ENCODE measurements at regions not wholly inside any gene's neighbourhood (a gene's known extent, or its start where the extent isn't known, plus 50 kb on each side); places are given as distances from the start of the nearest gene placed in this dataset.

- no peaks in the 10 kb centered on the region for H3K9me3 ChIP-seq
- no peaks in the 10 kb centered on the region for H3K36me3 ChIP-seq
- H3K27me3 ChIP-seq = no peaks in the 10 kb centered on the region
- no peak overlapping the region for H3K27ac ChIP-seq
- TF ChIP-seq CTCF (IDR thresholded peaks at IDR 0.05) = no peak
- peaks cover 0 to 16% of the 10 kb centered on the region in 2 donors for H3K4me1 ChIP-seq
- H3K4me3 ChIP-seq = no peak overlapping the region
- DNase-seq (ENCODE audit: low spot score) = no peak
Measured at GRCh38 chr9:106712279-106712678, 150.7 kb upstream of the ZNF462 start.

GRCh38 chr9:106713206-106713605 is 149.8 kb upstream of the ZNF462 start:
- no peak overlapping the region for H3K4me3 ChIP-seq
- TF ChIP-seq CTCF (IDR thresholded peaks at IDR 0.05) = no peak
- H3K4me1 ChIP-seq = peaks cover 0 to 16% of the 10 kb centered on the region in 2 donors
- no peak overlapping the region for H3K27ac ChIP-seq
- H3K9me3 ChIP-seq = no peaks in the 10 kb centered on the region
- no peaks in the 10 kb centered on the region for H3K27me3 ChIP-seq
- no peaks in the 10 kb centered on the region for H3K36me3 ChIP-seq
- DNase-seq (ENCODE audit: low spot score) = no peak

- Histone ChIP-seq H3K27ac (no peak overlapping the region), H3K4me1 (peaks cover 0 to 16% of the 10 kb centered on the region in 2 donors), H3K4me3 (no peak overlapping the region), H3K27me3 (no peaks in the 10 kb centered on the region), H3K9me3 (no peaks in the 10 kb centered on the region), H3K36me3 (no peaks in the 10 kb centered on the region)
- DNase-seq (ENCODE audit: low spot score) = no peak
- no peak for TF ChIP-seq CTCF (IDR thresholded peaks at IDR 0.05)
Measured at GRCh38 chr9:106716820-106717219, 146.1 kb upstream of the ZNF462 start.

GRCh38 chr9:106717686-106718085 is 145.3 kb upstream of the ZNF462 start:
- Histone ChIP-seq H3K4me3 (no peak overlapping the region), H3K9me3 (no peaks in the 10 kb centered on the region), H3K27ac (no peak overlapping the region), H3K27me3 (no peaks in the 10 kb centered on the region), H3K36me3 (no peaks in the 10 kb centered on the region), H3K4me1 (peaks cover 0 to 16% of the 10 kb centered on the region in 2 donors)
- DNase-seq (ENCODE audit: low spot score) = no peak
- TF ChIP-seq CTCF (IDR thresholded peaks at IDR 0.05) = no peak

- H3K4me1 ChIP-seq = peaks cover 0 to 16% of the 10 kb centered on the region in 2 donors
- DNase-seq (ENCODE audit: low spot score) = no peak
- no peak for TF ChIP-seq CTCF (IDR thresholded peaks at IDR 0.05)
- no peaks in the 10 kb centered on the region for H3K9me3 ChIP-seq
- no peaks in the 10 kb centered on the region for H3K27me3 ChIP-seq
- no peak overlapping the region for H3K4me3 ChIP-seq
- no peak overlapping the region for H3K27ac ChIP-seq
- H3K36me3 ChIP-seq = no peaks in the 10 kb centered on the region
Measured at GRCh38 chr9:106718936-106719335, 144.0 kb upstream of the ZNF462 start.

- no peak overlapping the region for H3K4me3 ChIP-seq
- no peak overlapping the region for H3K27ac ChIP-seq
- H3K36me3 ChIP-seq = no peaks in the 10 kb centered on the region
- DNase-seq (ENCODE audit: low spot score) = no peak
- H3K4me1 ChIP-seq = peaks cover 0 to 21% of the 10 kb centered on the region in 2 donors
- no peaks in the 10 kb centered on the region for H3K9me3 ChIP-seq
- no peaks in the 10 kb centered on the region for H3K27me3 ChIP-seq
- TF ChIP-seq CTCF (IDR thresholded peaks at IDR 0.05) = no peak
Measured at GRCh38 chr9:106722051-106722753, 140.8 kb upstream of the ZNF462 start.

All from right atrium auricular region (tissue), 2 donors.